ENCODE measurements at regions not wholly inside any gene's neighbourhood (a gene's known extent, or its start where the extent isn't known, plus 50 kb on each side); places are given as distances from the start of the nearest gene placed in this dataset.

- no peaks in the 10 kb centered on the region for H4K20me1 ChIP-seq (ENCODE audit: insufficient read depth, low read length)
- H3K4me2 ChIP-seq (ENCODE audit: insufficient read depth, low read length), result no peak overlapping the region
- DNase-seq (ENCODE audit: insufficient read length, low spot score, missing footprints), result no peak
- H3K27me3 ChIP-seq (ENCODE audit: insufficient read depth, low read length), result no peaks in the 10 kb centered on the region
- no peak overlapping the region for H3K4me3 ChIP-seq (ENCODE audit: insufficient read depth, low read length)
- H3K36me3 ChIP-seq (ENCODE audit: insufficient read depth, low read length), result no peaks in the 10 kb centered on the region
- no peaks in the 10 kb centered on the region for H3K79me2 ChIP-seq (ENCODE audit: insufficient read depth, low read length)
- TF ChIP-seq CTCF (IDR thresholded peaks at IDR 0.05; ENCODE audit: extremely low read depth, low read depth, low read length), result no peak
- H3K9me3 ChIP-seq (ENCODE audit: low read depth, low read length), result no peaks in the 10 kb centered on the region
- no peak overlapping the region for H2AFZ ChIP-seq (ENCODE audit: low read length)
- peaks cover 6% of the 10 kb centered on the region for H3K4me1 ChIP-seq (ENCODE audit: insufficient read depth, low read length)
- H3K27ac ChIP-seq (ENCODE audit: low read depth, low read length), result no peak overlapping the region
Measured at GRCh38 chr13:106383791-106384190, 151.7 kb downstream of the EFNB2 start.

- DNase-seq (ENCODE audit: insufficient read length, low spot score, missing footprints), result no peak
- Histone ChIP-seq H3K79me2 (ENCODE audit: insufficient read depth, low read length) (no peaks in the 10 kb centered on the region), H3K4me2 (ENCODE audit: insufficient read depth, low read length) (no peak overlapping the region), H2AFZ (ENCODE audit: low read length) (no peak overlapping the region), H4K20me1 (ENCODE audit: insufficient read depth, low read length) (no peaks in the 10 kb centered on the region), H3K36me3 (ENCODE audit: insufficient read depth, low read length) (no peaks in the 10 kb centered on the region), H3K9me3 (ENCODE audit: low read depth, low read length) (no peaks in the 10 kb centered on the region), H3K4me3 (ENCODE audit: insufficient read depth, low read length) (no peak overlapping the region), H3K27me3 (ENCODE audit: insufficient read depth, low read length) (no peaks in the 10 kb centered on the region), H3K27ac (ENCODE audit: low read depth, low read length) (no peak overlapping the region), H3K4me1 (ENCODE audit: insufficient read depth, low read length) (peaks cover 11% of the 10 kb centered on the region)
- TF ChIP-seq CTCF (IDR thresholded peaks at IDR 0.05; ENCODE audit: extremely low read depth, low read depth, low read length), result no peak
Measured at GRCh38 chr13:106382534-106382933, 152.9 kb downstream of the EFNB2 start.

GRCh38 chr13:106381091-106381490, 154.4 kb downstream of the EFNB2 start:
- Histone ChIP-seq H3K4me2 (ENCODE audit: insufficient read depth, low read length) (no peak overlapping the region), H4K20me1 (ENCODE audit: insufficient read depth, low read length) (no peaks in the 10 kb centered on the region), H3K36me3 (ENCODE audit: insufficient read depth, low read length) (no peaks in the 10 kb centered on the region), H3K27me3 (ENCODE audit: insufficient read depth, low read length) (no peaks in the 10 kb centered on the region), H2AFZ (ENCODE audit: low read length) (no peak overlapping the region), H3K9me3 (ENCODE audit: low read depth, low read length) (no peaks in the 10 kb centered on the region), H3K27ac (ENCODE audit: low read depth, low read length) (no peak overlapping the region), H3K4me3 (ENCODE audit: insufficient read depth, low read length) (no peak overlapping the region), H3K4me1 (ENCODE audit: insufficient read depth, low read length) (peaks cover 21% of the 10 kb centered on the region), H3K79me2 (ENCODE audit: insufficient read depth, low read length) (no peaks in the 10 kb centered on the region)
- no peak for TF ChIP-seq CTCF (IDR thresholded peaks at IDR 0.05; ENCODE audit: extremely low read depth, low read depth, low read length)
- no peak for DNase-seq (ENCODE audit: insufficient read length, low spot score, missing footprints)

GRCh38 chr13:106377931-106378662, 157.4 kb downstream of the EFNB2 start:
- Histone ChIP-seq H2AFZ (ENCODE audit: low read length) (no peak overlapping the region), H3K27ac (ENCODE audit: low read depth, low read length) (no peak overlapping the region), H3K4me2 (ENCODE audit: insufficient read depth, low read length) (no peak overlapping the region), H3K4me1 (ENCODE audit: insufficient read depth, low read length) (peaks cover 34% of the 10 kb centered on the region), H3K4me3 (ENCODE audit: insufficient read depth, low read length) (no peak overlapping the region), H3K9me3 (ENCODE audit: low read depth, low read length) (no peaks in the 10 kb centered on the region), H4K20me1 (ENCODE audit: insufficient read depth, low read length) (no peaks in the 10 kb centered on the region), H3K79me2 (ENCODE audit: insufficient read depth, low read length) (no peaks in the 10 kb centered on the region), H3K27me3 (ENCODE audit: insufficient read depth, low read length) (no peaks in the 10 kb centered on the region), H3K36me3 (ENCODE audit: insufficient read depth, low read length) (no peaks in the 10 kb centered on the region)
- DNase-seq (ENCODE audit: insufficient read length, low spot score, missing footprints), result no peak
- TF ChIP-seq CTCF (IDR thresholded peaks at IDR 0.05; ENCODE audit: extremely low read depth, low read depth, low read length), result no peak

Measured in osteoblast (primary cell).